IMR-90 (cell line): ENCODE measurements at regions not wholly inside any gene's neighbourhood (a gene's known extent, or its start where the extent isn't known, plus 50 kb on each side); places are given as distances from the start of the nearest gene placed in this dataset.

Experiments used
- ATAC-seq: fragments of 200-7000 bp; cut with Tn5 transposase; 2 replicates; pipeline ENCODE4 v1.9.1; 2020; ENCODE audit warnings: low read depth, mild to moderate bottlenecking, moderate library complexity
- BruUV-seq: library from RNA; stranded (reverse); fragments of 400-500 nt; replicated peaks from 2 replicates; lab custom pipeline; 2021; lab: Mats Ljungman, UMichigan
- CTCF ChIA-PET: fragments of 300-600 bp; formaldehyde crosslinking; extraction: SDS; loops from one replicate; lab custom pipeline; 2021; ENCODE audit warnings: antibody characterized with exemption; lab: Yijun Ruan, JAX
- POLR2A ChIA-PET: fragments of 300-600 bp; sonication (Branson Sonifier 250); formaldehyde crosslinking; loops from one replicate; lab custom pipeline; 2022; ENCODE audit warnings: antibody characterized with exemption; ENCODE audit not compliant: unreplicated experiment; lab: Charles Lee
- DNase-seq: peaks from one replicate; pipeline ENCODE4 v3.0.0; 2013
- H2AFZ ChIP-seq: replicated peaks from 2 replicates; pipeline ENCODE3; 2013; ENCODE audit warnings: low read length, mild to moderate bottlenecking; ENCODE audit not compliant: poor library complexity
- H2AK5ac ChIP-seq: 2 replicates; pipeline ENCODE4 v1.6.1; 2013; ENCODE audit warnings: low read depth, low read length, inconsistent platforms
- H2AK9ac ChIP-seq: replicated peaks from 2 replicates; pipeline ENCODE3; 2013; ENCODE audit warnings: mild to moderate bottlenecking, low read depth, low read length, moderate library complexity; ENCODE audit not compliant: poor library complexity
- H2BK120ac ChIP-seq: 2 replicates; pipeline ENCODE4 v1.6.1; 2013; ENCODE audit warnings: low read depth, low read length, inconsistent platforms
- H2BK15ac ChIP-seq: 3 replicates; pipeline ENCODE4 v1.6.1; 2013; ENCODE audit warnings: low read depth, low read length, inconsistent platforms
- H2BK20ac ChIP-seq: 2 replicates; pipeline ENCODE4 v1.6.1; 2013; ENCODE audit warnings: low read depth, mild to moderate bottlenecking, inconsistent platforms, low read length, moderate library complexity
- H2BK5ac ChIP-seq: 2 replicates; pipeline ENCODE4 v1.6.1; 2013; ENCODE audit warnings: mild to moderate bottlenecking, low read depth, low read length, inconsistent platforms; ENCODE audit not compliant: poor library complexity, severe bottlenecking
- H3K14ac ChIP-seq: replicated peaks from 2 replicates; pipeline ENCODE4 v1.6.1; 2013; ENCODE audit warnings: low read depth, low read length, inconsistent platforms
- H3K18ac ChIP-seq: 2 replicates; pipeline ENCODE4 v1.6.1; 2013; ENCODE audit warnings: low read depth, low read length, control low read depth
- H3K23ac ChIP-seq: 2 replicates; pipeline ENCODE4 v1.6.1; 2013; ENCODE audit warnings: low read depth, low read length, inconsistent platforms
- H3K27ac ChIP-seq: 2 replicates; pipeline ENCODE4 v1.5.1; 2013; ENCODE audit warnings: mild to moderate bottlenecking, control low read depth, low read length; ENCODE audit not compliant: insufficient read depth
- H3K27me3 ChIP-seq: 2 replicates; pipeline ENCODE4 v1.6.1; 2013; ENCODE audit warnings: low read length; ENCODE audit not compliant: control insufficient read depth, insufficient read depth
- H3K36me3 ChIP-seq: 2 replicates; pipeline ENCODE4 v1.6.1; 2013; ENCODE audit warnings: low read length, mixed read lengths; ENCODE audit not compliant: control insufficient read depth, insufficient read depth
- H3K4ac ChIP-seq: 2 replicates; pipeline ENCODE4 v1.6.1; 2013; ENCODE audit warnings: low read depth, low read length, inconsistent platforms
- H3K4me1 ChIP-seq: 2 replicates; pipeline ENCODE4 v1.6.1; 2013; ENCODE audit warnings: low read length, mixed read lengths; ENCODE audit not compliant: control insufficient read depth, insufficient read depth
- H3K4me2 ChIP-seq: 2 replicates; pipeline ENCODE4 v1.6.1; 2013; ENCODE audit warnings: low read depth, mild to moderate bottlenecking, control low read depth, low read length, moderate library complexity
- H3K4me3 ChIP-seq: 2 replicates; pipeline ENCODE4 v1.5.1; 2013; ENCODE audit warnings: low read depth, mild to moderate bottlenecking, control low read depth, low read length, moderate library complexity; ENCODE audit not compliant: insufficient read depth
- H3K56ac ChIP-seq: 2 replicates; pipeline ENCODE4 v1.6.1; 2013; ENCODE audit warnings: low read length, inconsistent platforms; ENCODE audit not compliant: insufficient read depth; ENCODE audit errors: extremely low read depth
- H3K79me1 ChIP-seq, 2 experiments: 2 replicates each; pipeline ENCODE4 v1.6.1; 2013; ENCODE audit warnings: low read length in 2 of 2, inconsistent platforms in 1 of 2, low read depth in 1 of 2
- H3K9ac ChIP-seq: 2 replicates; pipeline ENCODE4 v1.6.1; 2013; ENCODE audit warnings: low read depth, low read length, control low read depth
- H3K9me1 ChIP-seq: 2 replicates; pipeline ENCODE4 v1.6.1; 2013; ENCODE audit warnings: low read length, inconsistent platforms; ENCODE audit not compliant: insufficient read depth
- H3K9me3 ChIP-seq: 2 replicates; pipeline ENCODE4 v1.6.1; 2013; ENCODE audit warnings: low read length; ENCODE audit not compliant: control insufficient read depth, insufficient read depth
- H4K20me1 ChIP-seq: 2 replicates; pipeline ENCODE4 v1.6.1; 2013; ENCODE audit warnings: low read length, inconsistent platforms; ENCODE audit not compliant: insufficient read depth
- H4K5ac ChIP-seq: 2 replicates; pipeline ENCODE4 v1.6.1; 2013; ENCODE audit warnings: mild to moderate bottlenecking, low read depth, low read length, control low read depth
- H4K8ac ChIP-seq, 2 experiments: 2 replicates each; pipeline ENCODE4 v1.6.1; 2013; ENCODE audit warnings: low read depth in 2 of 2, low read length in 2 of 2, control low read depth in 1 of 2, inconsistent platforms in 1 of 2
- H4K91ac ChIP-seq: 2 replicates; pipeline ENCODE4 v1.6.1; 2013; ENCODE audit warnings: low read depth, low read length, inconsistent platforms; ENCODE audit not compliant: insufficient read depth
- BHLHE40 ChIP-seq: fragments of 150-350 bp; IDR thresholded peaks from 2 replicates; pipeline ENCODE4 v1.6.1; 2016; ENCODE audit warnings: mild to moderate bottlenecking, low read depth, low read length
- CHD1 ChIP-seq: IDR thresholded peaks from 2 replicates; pipeline ENCODE4 v1.6.1; 2012; ENCODE audit warnings: low read depth, low read length, improper control_type of control experiment
- MXI1 ChIP-seq: IDR thresholded peaks from 2 replicates; pipeline ENCODE4 v1.6.1; 2012; ENCODE audit warnings: low read depth, mild to moderate bottlenecking, low read length, moderate library complexity, borderline replicate concordance
- NFE2L2 ChIP-seq: fragments of 150-350 bp; IDR thresholded peaks from 2 replicates; pipeline ENCODE4 v1.6.1; 2016; ENCODE audit warnings: low read depth, mild to moderate bottlenecking, low read length
- POLR2A ChIP-seq: IDR thresholded peaks from 2 replicates; pipeline ENCODE4 v1.6.1; 2012; ENCODE audit warnings: mild to moderate bottlenecking, low read depth, low read length
- RAD21 ChIP-seq: IDR thresholded peaks from 2 replicates; pipeline ENCODE4 v1.6.1; 2012; ENCODE audit warnings: low read length, improper control_type of control experiment
- RFX5 ChIP-seq: IDR thresholded peaks from 2 replicates; pipeline ENCODE4 v1.8.0; 2012; ENCODE audit warnings: low read depth, mild to moderate bottlenecking, low read length, moderate library complexity
- SMC3 ChIP-seq: fragments of 150-350 bp; IDR thresholded peaks from 2 replicates; pipeline ENCODE4 v1.6.1; 2016; ENCODE audit warnings: low read depth, mild to moderate bottlenecking, antibody characterized with exemption, low read length, moderate library complexity
- WGBS, 2 experiments: methylation state at CpG; one replicate each; pipeline versions ENCODE4 v1.1.5 to v1.1.7; 2013; ENCODE audit warnings: missing lambda C conversion rate in 2 of 2; ENCODE audit not compliant: insufficient read length in 1 of 2; ENCODE audit errors: extremely low coverage in 2 of 2; 5-methylcytosine and 5-hydroxymethylcytosine counted together
- dilution Hi-C: fragments of 300-500 bp; cut with HindIII; formaldehyde crosslinking; loops from one replicate; pipeline ENCODE4 v1.14.3; 2018; ENCODE audit warnings: low sequenced_read_pairs; ENCODE audit not compliant: unreplicated experiment
- in situ Hi-C: fragments of 300-500 bp; cut with MboI; formaldehyde crosslinking; loops from 3 replicates; pipeline ENCODE4 v1.14.3; 2019; ENCODE audit warnings: low sequenced_read_pairs, inconsistent platforms, mixed read lengths
- intact Hi-C: fragments of 100-400 bp; cut with micrococcal nuclease; formaldehyde crosslinking; loops from 2 replicates; pipeline ENCODE4 v1.10.0; 2022
- TF ChIP-seq, protein P1 (sequence below): fragments of 150-350 bp; IDR thresholded peaks from 2 replicates; pipeline ENCODE4 v1.6.1; 2017; ENCODE audit warnings: mild to moderate bottlenecking, antibody characterized with exemption, low read length, low read depth
- TF ChIP-seq, protein P2 (sequence below): conservative IDR thresholded peaks from 2 replicates; pipeline ENCODE4 v1.5.1; 2012; ENCODE audit warnings: mild to moderate bottlenecking, low read depth, low read length, improper control_type of control experiment
- TF ChIP-seq, protein P3 (sequence below): fragments of 150-350 bp; IDR thresholded peaks from 2 replicates; pipeline ENCODE4 v1.6.1; 2016; ENCODE audit warnings: low read depth, mild to moderate bottlenecking, low read length, moderate library complexity, borderline replicate concordance

DNA sequence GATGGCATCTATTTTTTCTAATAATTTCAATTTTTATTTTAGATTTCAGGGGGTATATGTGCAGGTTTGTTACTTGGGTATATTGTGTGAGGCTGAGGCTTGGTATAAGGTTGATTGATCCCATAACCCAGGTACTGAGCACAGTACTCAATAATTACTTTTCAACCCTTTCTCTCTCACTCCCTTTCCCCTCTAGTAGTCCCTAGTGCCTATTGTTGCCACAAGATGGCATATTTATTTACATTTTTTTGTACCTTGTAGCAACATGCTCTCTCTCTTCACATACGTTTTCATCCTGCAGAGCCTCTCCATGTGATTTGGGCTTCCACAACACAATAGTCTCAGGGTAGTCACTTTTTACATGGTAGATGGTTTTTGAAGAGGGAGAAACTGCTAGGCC is 172.0 kb downstream of the ATOH1 start:
- Histone ChIP-seq H3K4ac (no peak overlapping the region), H3K18ac (no peak overlapping the region), H3K23ac (no peak overlapping the region), H2AK5ac (no peak overlapping the region), H4K8ac (no peak overlapping the region), H4K20me1 (no peaks in the 10 kb centered on the region), H3K4me3 (no peak overlapping the region), H3K36me3 (no peaks in the 10 kb centered on the region), H2AK9ac (no peak overlapping the region), H3K9me3 (no peaks in the 10 kb centered on the region), H3K27ac (no peak overlapping the region), H3K4me1 (no peaks in the 10 kb centered on the region), H4K91ac (no peak overlapping the region), H3K9me1 (no peaks in the 10 kb centered on the region), H3K56ac (no peak overlapping the region), H3K79me1 (no peaks in the 10 kb centered on the region), H3K27me3 (no peaks in the 10 kb centered on the region), H2BK20ac (no peak overlapping the region), H2BK15ac (no peak overlapping the region), H2BK5ac (no peak overlapping the region), H3K9ac (no peak overlapping the region), H2AFZ (no peak overlapping the region), H2BK120ac (no peak overlapping the region), H4K5ac (no peak overlapping the region), H3K14ac (no peak overlapping the region), H3K4me2 (no peak overlapping the region)
- in situ Hi-C loops (no loop called here), dilution Hi-C loops (no loop called here), intact Hi-C loops (no loop called here)
- BruUV-seq, result no TSS peak
- no peak for ATAC-seq
- TF ChIP-seq, protein P1, sequence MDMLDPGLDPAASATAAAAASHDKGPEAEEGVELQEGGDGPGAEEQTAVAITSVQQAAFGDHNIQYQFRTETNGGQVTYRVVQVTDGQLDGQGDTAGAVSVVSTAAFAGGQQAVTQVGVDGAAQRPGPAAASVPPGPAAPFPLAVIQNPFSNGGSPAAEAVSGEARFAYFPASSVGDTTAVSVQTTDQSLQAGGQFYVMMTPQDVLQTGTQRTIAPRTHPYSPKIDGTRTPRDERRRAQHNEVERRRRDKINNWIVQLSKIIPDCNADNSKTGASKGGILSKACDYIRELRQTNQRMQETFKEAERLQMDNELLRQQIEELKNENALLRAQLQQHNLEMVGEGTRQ, result no peak
- TF ChIP-seq, protein P2, sequence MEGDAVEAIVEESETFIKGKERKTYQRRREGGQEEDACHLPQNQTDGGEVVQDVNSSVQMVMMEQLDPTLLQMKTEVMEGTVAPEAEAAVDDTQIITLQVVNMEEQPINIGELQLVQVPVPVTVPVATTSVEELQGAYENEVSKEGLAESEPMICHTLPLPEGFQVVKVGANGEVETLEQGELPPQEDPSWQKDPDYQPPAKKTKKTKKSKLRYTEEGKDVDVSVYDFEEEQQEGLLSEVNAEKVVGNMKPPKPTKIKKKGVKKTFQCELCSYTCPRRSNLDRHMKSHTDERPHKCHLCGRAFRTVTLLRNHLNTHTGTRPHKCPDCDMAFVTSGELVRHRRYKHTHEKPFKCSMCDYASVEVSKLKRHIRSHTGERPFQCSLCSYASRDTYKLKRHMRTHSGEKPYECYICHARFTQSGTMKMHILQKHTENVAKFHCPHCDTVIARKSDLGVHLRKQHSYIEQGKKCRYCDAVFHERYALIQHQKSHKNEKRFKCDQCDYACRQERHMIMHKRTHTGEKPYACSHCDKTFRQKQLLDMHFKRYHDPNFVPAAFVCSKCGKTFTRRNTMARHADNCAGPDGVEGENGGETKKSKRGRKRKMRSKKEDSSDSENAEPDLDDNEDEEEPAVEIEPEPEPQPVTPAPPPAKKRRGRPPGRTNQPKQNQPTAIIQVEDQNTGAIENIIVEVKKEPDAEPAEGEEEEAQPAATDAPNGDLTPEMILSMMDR, result no peak
- TF ChIP-seq SMC3, result no peak
- TF ChIP-seq NFE2L2, result no peak
- TF ChIP-seq RAD21, result no peak
- TF ChIP-seq BHLHE40, result no peak
- TF ChIP-seq MXI1, result no peak
- TF ChIP-seq, protein P3, sequence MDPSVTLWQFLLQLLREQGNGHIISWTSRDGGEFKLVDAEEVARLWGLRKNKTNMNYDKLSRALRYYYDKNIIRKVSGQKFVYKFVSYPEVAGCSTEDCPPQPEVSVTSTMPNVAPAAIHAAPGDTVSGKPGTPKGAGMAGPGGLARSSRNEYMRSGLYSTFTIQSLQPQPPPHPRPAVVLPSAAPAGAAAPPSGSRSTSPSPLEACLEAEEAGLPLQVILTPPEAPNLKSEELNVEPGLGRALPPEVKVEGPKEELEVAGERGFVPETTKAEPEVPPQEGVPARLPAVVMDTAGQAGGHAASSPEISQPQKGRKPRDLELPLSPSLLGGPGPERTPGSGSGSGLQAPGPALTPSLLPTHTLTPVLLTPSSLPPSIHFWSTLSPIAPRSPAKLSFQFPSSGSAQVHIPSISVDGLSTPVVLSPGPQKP, result no peak
- no peak for TF ChIP-seq CHD1
- TF ChIP-seq POLR2A, result no peak
- TF ChIP-seq RFX5, result no peak
- WGBS, 2 experiments, result no CpG with 5 or more reads among the region's 1 CpG
- DNase-seq, result no peak
- CTCF ChIA-PET, result no interaction called here
- POLR2A ChIA-PET, result no interaction called here
